Neural progenitor cell (in vitro differentiated cells): ENCODE measurements at regions not wholly inside any gene's neighbourhood (a gene's known extent, or its start where the extent isn't known, plus 50 kb on each side); places are given as distances from the start of the nearest gene placed in this dataset.
A peak's percentile ranks its signal among the peaks of the same experiment; 100 is the strongest.

Source experiments
- DNase-seq: peaks from one replicate; pipeline ENCODE4 v3.0.0-alpha.2; 2016; ENCODE audit warnings: low spot score
- H2AFZ ChIP-seq: fragments of 200-600 bp; sonication (generic); replicated peaks from 2 replicates; pipeline ENCODE4 v1.6.1; 2016; ENCODE audit warnings: antibody characterized with exemption
- H3F3A ChIP-seq: fragments of 200-600 bp; sonication (generic); 2 replicates; pipeline ENCODE4 v1.6.1; 2016; ENCODE audit warnings: antibody characterized with exemption, low read depth
- H3K27ac ChIP-seq: fragments of 200-600 bp; sonication (generic); 2 replicates; pipeline ENCODE4 v1.5.1; 2016; ENCODE audit warnings: mild to moderate bottlenecking
- H3K27me3 ChIP-seq: fragments of 200-600 bp; sonication (generic); 2 replicates; pipeline ENCODE4 v1.6.1; 2016; ENCODE audit warnings: mild to moderate bottlenecking, moderate library complexity
- H3K36me3 ChIP-seq: fragments of 200-600 bp; sonication (generic); 2 replicates; pipeline ENCODE4 v1.5.1; 2016
- H3K4me1 ChIP-seq: fragments of 200-600 bp; sonication (generic); 2 replicates; pipeline ENCODE4 v1.6.1; 2016; ENCODE audit warnings: mixed run types
- H3K4me2 ChIP-seq: fragments of 200-600 bp; sonication (generic); 2 replicates; pipeline ENCODE4 v1.6.1; 2016
- H3K4me3 ChIP-seq: fragments of 200-600 bp; sonication (generic); 2 replicates; pipeline ENCODE4 v1.5.1; 2016
- H3K79me2 ChIP-seq: fragments of 200-600 bp; sonication (generic); 2 replicates; pipeline ENCODE4 v1.6.1; 2016; ENCODE audit warnings: low read depth
- H3K9ac ChIP-seq: fragments of 200-600 bp; sonication (generic); 2 replicates; pipeline ENCODE4 v1.6.1; 2016
- H3K9me3 ChIP-seq: fragments of 200-600 bp; sonication (generic); 2 replicates; pipeline ENCODE4 v1.5.1; 2016; ENCODE audit warnings: low read depth
- H4K20me1 ChIP-seq: fragments of 200-600 bp; sonication (generic); 2 replicates; pipeline ENCODE4 v1.6.1; 2016; ENCODE audit warnings: low read depth
- H3K27ac Mint-ChIP-seq: 3 replicates; pipeline ENCODE4 v1.8.0; 2021; ENCODE audit warnings: mixed read lengths
- H3K27me3 Mint-ChIP-seq: 2 replicates; pipeline ENCODE4 v1.8.0; 2022; ENCODE audit warnings: low read depth, mild to moderate bottlenecking, inconsistent platforms, moderate library complexity, mixed read lengths; ENCODE audit not compliant: insufficient read depth
- H3K36me3 Mint-ChIP-seq: 3 replicates; pipeline ENCODE4 v1.8.0; 2021; ENCODE audit warnings: mixed read lengths
- H3K4me1 Mint-ChIP-seq: 3 replicates; pipeline ENCODE4 v1.8.0; 2021; ENCODE audit warnings: mixed read lengths
- H3K4me3 Mint-ChIP-seq: 3 replicates; pipeline ENCODE4 v1.8.0; 2021; ENCODE audit warnings: mild to moderate bottlenecking, moderate library complexity, mixed read lengths
- H3K9me3 Mint-ChIP-seq: 3 replicates; pipeline ENCODE4 v1.8.0; 2020; ENCODE audit warnings: mixed read lengths
- CTCF ChIP-seq: fragments of 200-600 bp; sonication (generic); IDR thresholded peaks from 2 replicates; pipeline ENCODE4 v1.5.1; 2017; ENCODE audit warnings: antibody characterized with exemption, mild to moderate bottlenecking
- EZH2 ChIP-seq: fragments of 200-600 bp; sonication (generic); IDR thresholded peaks from 2 replicates; pipeline ENCODE4 v1.6.1; 2017; ENCODE audit warnings: antibody characterized with exemption, mild to moderate bottlenecking, moderate library complexity
- EZH2phosphoT487 ChIP-seq: fragments of 200-600 bp; sonication (generic); IDR thresholded peaks from 2 replicates; pipeline ENCODE4 v1.6.1; 2017; ENCODE audit warnings: antibody characterized with exemption

DNA sequence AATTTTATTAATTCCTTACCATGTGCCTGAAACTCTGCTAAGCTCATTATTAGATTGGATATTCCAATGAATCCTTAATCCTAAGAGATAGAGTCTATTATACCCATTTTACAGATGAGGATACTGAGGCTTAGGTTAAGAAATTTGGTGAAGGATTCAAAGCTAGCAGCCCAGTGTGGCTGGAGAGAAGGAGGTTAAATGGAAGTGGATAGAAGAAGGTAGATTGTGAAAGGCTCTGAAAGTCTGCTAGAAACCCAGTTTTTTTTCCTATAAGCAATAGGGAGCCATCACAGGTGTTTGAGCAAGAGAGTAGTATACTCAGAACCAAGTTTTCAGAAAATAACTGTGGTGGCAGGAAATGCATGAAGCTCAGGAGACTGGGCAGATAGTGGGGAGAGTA lies 265.8 kb upstream of the NEBL start:
- peaks cover 65% of the 10 kb centered on the region for H3K36me3 Mint-ChIP-seq
- H2AFZ ChIP-seq = no peak overlapping the region
- H3K9me3 Mint-ChIP-seq = peaks cover 46% of the 10 kb centered on the region
- no peak for TF ChIP-seq EZH2phosphoT487
- no peak for TF ChIP-seq CTCF
- TF ChIP-seq EZH2 = no peak
- H4K20me1 ChIP-seq = no peaks in the 10 kb centered on the region
- H3F3A ChIP-seq = peaks cover 47% of the 10 kb centered on the region
- peaks cover 17% of the 10 kb centered on the region for H3K4me1 Mint-ChIP-seq
- no peak overlapping the region for H3K27ac ChIP-seq
- no peak overlapping the region for H3K27ac Mint-ChIP-seq
- no peaks in the 10 kb centered on the region for H3K27me3 ChIP-seq
- H3K4me3 Mint-ChIP-seq = no peak overlapping the region
- H3K27me3 Mint-ChIP-seq = peaks cover 3% of the 10 kb centered on the region
- no peak overlapping the region for H3K4me2 ChIP-seq
- DNase-seq = no peak
- no peak overlapping the region for H3K9ac ChIP-seq
- peaks cover 32% of the 10 kb centered on the region for H3K4me1 ChIP-seq
- peaks cover 68% of the 10 kb centered on the region for H3K79me2 ChIP-seq
- H3K36me3 ChIP-seq = peaks cover 14% of the 10 kb centered on the region
- H3K9me3 ChIP-seq = peaks cover 10% of the 10 kb centered on the region
- H3K4me3 ChIP-seq = no peak overlapping the region

- H4K20me1 ChIP-seq = no peaks in the 10 kb centered on the region
- peak; percentile 84 for DNase-seq
- peaks cover 14% of the 10 kb centered on the region for H3K36me3 ChIP-seq
- peaks cover 46% of the 10 kb centered on the region for H3K9me3 Mint-ChIP-seq
- no peak overlapping the region for H3K9ac ChIP-seq
- H3K27me3 ChIP-seq = no peaks in the 10 kb centered on the region
- H3K9me3 ChIP-seq = peaks cover 10% of the 10 kb centered on the region
- H3K79me2 ChIP-seq = peaks cover 70% of the 10 kb centered on the region
- no peak overlapping the region for H3K27ac Mint-ChIP-seq
- H3K27ac ChIP-seq = peak overlapping the region; percentile 99
- H3K4me3 ChIP-seq = no peak overlapping the region
- H2AFZ ChIP-seq = no peak overlapping the region
- TF ChIP-seq EZH2 (no peak), CTCF (no peak), EZH2phosphoT487 (no peak)
- peaks cover 32% of the 10 kb centered on the region for H3K4me1 ChIP-seq
- no peak overlapping the region for H3K4me2 ChIP-seq
- no peak overlapping the region for H3K4me3 Mint-ChIP-seq
- H3K36me3 Mint-ChIP-seq = peaks cover 63% of the 10 kb centered on the region
- peaks cover 3% of the 10 kb centered on the region for H3K27me3 Mint-ChIP-seq
- peaks cover 47% of the 10 kb centered on the region for H3F3A ChIP-seq
- peaks cover 15% of the 10 kb centered on the region for H3K4me1 Mint-ChIP-seq
Measured at GRCh38 chr10:21161647-21162046, 264.5 kb upstream of the NEBL start.

- H4K20me1 ChIP-seq = no peaks in the 10 kb centered on the region
- H3K27ac ChIP-seq = peak overlapping the region; percentile 99
- H3K4me3 ChIP-seq = no peak overlapping the region
- peak; percentile 44 for DNase-seq
- H3K4me1 ChIP-seq = peaks cover 35% of the 10 kb centered on the region
- peak overlapping the region; percentile 62 for H3K27ac Mint-ChIP-seq
- peaks cover 47% of the 10 kb centered on the region for H3F3A ChIP-seq
- H3K4me1 Mint-ChIP-seq = peaks cover 15% of the 10 kb centered on the region
- peaks cover 70% of the 10 kb centered on the region for H3K79me2 ChIP-seq
- H3K9ac ChIP-seq = no peak overlapping the region
- H3K4me3 Mint-ChIP-seq = no peak overlapping the region
- H3K4me2 ChIP-seq = no peak overlapping the region
- peaks cover 41% of the 10 kb centered on the region for H3K9me3 Mint-ChIP-seq
- H3K36me3 ChIP-seq = peaks cover 14% of the 10 kb centered on the region
- no peaks in the 10 kb centered on the region for H3K27me3 ChIP-seq
- TF ChIP-seq EZH2 (no peak), EZH2phosphoT487 (no peak), CTCF (no peak)
- H3K27me3 Mint-ChIP-seq = no peaks in the 10 kb centered on the region
- peaks cover 10% of the 10 kb centered on the region for H3K9me3 ChIP-seq
- H3K36me3 Mint-ChIP-seq = peaks cover 58% of the 10 kb centered on the region
- H2AFZ ChIP-seq = no peak overlapping the region
Measured at GRCh38 chr10:21161090-21161625, 264.0 kb upstream of the NEBL start.
